ENCODE measurements at regions not wholly inside any gene's neighbourhood (a gene's known extent, or its start where the extent isn't known, plus 50 kb on each side); places are given as distances from the start of the nearest gene placed in this dataset.

- no peak for TF ChIP-seq CTCF (IDR thresholded peaks at IDR 0.05 in 8 of 11, conservative IDR thresholded peaks at IDR 0.05 in 3 of 11)
- no peak for TF ChIP-seq POLR2AphosphoS5 (IDR thresholded peaks at IDR 0.05)
- no peak for TF ChIP-seq POLR2A (IDR thresholded peaks at IDR 0.05)
These were observed 101.8 kb downstream of the MID1IP1 start for GRCh38 chrX:38902972-38903492.

Measured in spleen (tissue), 7 donors.